NCI-H2081 (cell line): ENCODE measurements at regions not wholly inside any gene's neighbourhood (a gene's known extent, or its start where the extent isn't known, plus 50 kb on each side); places are given as distances from the start of the nearest gene placed in this dataset.

Experiments used
- DNase-seq, 2 experiments: peaks; one replicate each; lab custom pipeline; 2025; lab: John Stamatoyannopoulos, UW

GRCh38 chr4:24637173-24637572 lies 52.8 kb upstream of the DHX15 start:
- no peak for DNase-seq

- DNase-seq: no peak
Measured at GRCh38 chr4:24638396-24638875, 54.1 kb upstream of the DHX15 start.

- DNase-seq: no peak
Measured at GRCh38 chr4:24639714-24640113, 55.4 kb upstream of the DHX15 start.

- no peak for DNase-seq
Measured at GRCh38 chr4:24640366-24640765, 56.0 kb upstream of the DHX15 start.

- no peak for DNase-seq
Measured at GRCh38 chr4:24642981-24643547, 58.7 kb upstream of the DHX15 start.

GRCh38 chr4:24643774-24644520 lies 59.6 kb upstream of the DHX15 start:
- DNase-seq: no peak

GRCh38 chr4:24644983-24645764 lies 60.8 kb upstream of the DHX15 start:
- DNase-seq: peak in 1 of 2 experiments; percentile 26

GRCh38 chr4:24645765-24646550 lies 61.6 kb upstream of the DHX15 start:
- peak; percentile 32 to 55 for DNase-seq

- peak; percentile 46 to 61 for DNase-seq
Measured at GRCh38 chr4:24646798-24647460, 62.6 kb upstream of the DHX15 start.

GRCh38 chr4:24650849-24651640 lies 66.7 kb upstream of the DHX15 start:
- no peak for DNase-seq

- no peak for DNase-seq
Measured at GRCh38 chr4:24655326-24655725, 71.0 kb upstream of the DHX15 start.

- no peak for DNase-seq
Measured at GRCh38 chr4:24655971-24656370, 71.6 kb upstream of the DHX15 start.

GRCh38 chr4:24656906-24657305 lies 72.6 kb upstream of the DHX15 start:
- DNase-seq: no peak

GRCh38 chr4:24657768-24658617 lies 73.6 kb upstream of the DHX15 start:
- peak; percentile 44 to 85 for DNase-seq

GRCh38 chr4:24659241-24659961 lies 75.0 kb upstream of the DHX15 start:
- peak; percentile 16 to 59 for DNase-seq

GRCh38 chr4:24662056-24662455 lies 77.7 kb upstream of the DHX15 start:
- no peak for DNase-seq

- DNase-seq: no peak
Measured at GRCh38 chr4:24662542-24662941, 78.2 kb upstream of the DHX15 start.

- DNase-seq: no peak
Measured at GRCh38 chr4:24664956-24665355, 80.6 kb upstream of the DHX15 start.

GRCh38 chr4:24666316-24666715 lies 82.0 kb upstream of the DHX15 start:
- DNase-seq: no peak
